Hematopoietic multipotent progenitor cell treated with erythropoietin and hydrocortisone succinate and interleukin-3 and kit ligand, for 17 days (in vitro differentiated cells): ENCODE measurements at regions not wholly inside any gene's neighbourhood (a gene's known extent, or its start where the extent isn't known, plus 50 kb on each side); places are given as distances from the start of the nearest gene placed in this dataset.

Experiments used
- DNase-seq: peaks from one replicate; pipeline ENCODE4 v3.0.0-alpha.2; 2015; ENCODE audit warnings: low spot score

DNA sequence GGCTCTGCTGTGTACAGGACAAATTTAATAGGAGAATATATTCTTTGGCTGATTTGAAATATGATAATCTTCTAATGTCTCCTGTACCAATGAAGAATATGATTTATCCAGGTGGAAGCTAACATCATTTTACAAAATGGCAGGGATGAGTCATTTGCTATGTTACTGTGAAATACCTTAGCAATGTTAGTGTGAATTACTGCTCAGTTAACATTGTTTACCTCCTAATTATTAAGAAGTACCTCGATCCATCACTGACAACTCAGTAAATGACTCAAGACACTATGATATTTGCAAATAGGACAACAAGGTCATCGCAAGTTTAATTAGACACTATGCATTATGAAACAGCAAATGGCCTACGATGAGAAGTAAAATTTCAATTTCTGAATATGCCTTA lies 309.1 kb upstream of the EDNRB start:
- no peak for DNase-seq

DNA sequence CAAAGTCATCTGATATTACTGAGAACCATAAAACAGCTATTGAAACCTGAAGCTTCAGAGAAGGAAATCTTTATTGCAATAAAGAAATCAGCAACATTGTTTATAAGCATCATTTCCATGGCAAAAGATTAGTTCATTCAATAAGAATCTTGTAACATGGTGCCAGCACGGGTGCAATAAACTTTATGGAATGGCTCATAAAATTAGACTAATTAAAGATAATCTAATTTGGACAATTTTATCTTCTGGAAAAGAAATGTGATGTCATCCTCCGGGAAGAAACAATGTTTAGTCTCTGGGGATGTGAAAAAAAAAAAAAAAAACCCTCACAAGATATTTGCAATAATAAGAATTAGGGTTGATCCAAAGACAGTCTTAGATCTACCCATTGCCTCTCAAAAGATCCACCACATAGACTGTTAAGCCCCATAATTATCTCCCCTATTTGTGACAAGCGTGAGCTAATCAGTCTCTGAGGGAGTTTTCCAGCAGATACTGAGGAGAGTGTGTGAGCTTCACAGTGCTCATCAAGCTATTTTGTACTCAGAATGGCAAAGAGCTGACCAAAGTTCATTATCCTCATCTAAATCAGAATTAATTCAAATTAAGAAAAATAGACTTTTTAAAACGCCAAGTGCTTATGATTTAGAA lies 297.0 kb upstream of the EDNRB start:
- no peak for DNase-seq

DNA sequence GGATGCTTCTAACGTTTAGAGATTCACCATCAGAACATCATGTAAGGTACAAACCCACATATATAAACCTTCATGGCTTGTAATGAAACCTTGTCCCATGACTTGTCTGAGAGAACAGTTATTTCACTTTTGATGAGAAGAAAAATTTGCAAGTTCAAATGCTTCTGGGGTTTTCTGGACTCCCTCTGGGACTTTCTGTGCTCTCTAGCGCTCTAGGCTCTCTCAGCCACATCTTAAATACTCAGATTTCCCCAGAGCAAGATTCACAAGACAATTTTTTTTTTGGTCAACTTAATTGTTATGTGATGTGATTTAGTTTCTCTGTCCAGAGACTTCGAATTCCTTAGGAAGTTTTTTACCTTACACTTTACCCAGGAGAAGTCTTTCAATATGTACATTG lies 282.8 kb upstream of the EDNRB start:
- DNase-seq, result no peak

DNA sequence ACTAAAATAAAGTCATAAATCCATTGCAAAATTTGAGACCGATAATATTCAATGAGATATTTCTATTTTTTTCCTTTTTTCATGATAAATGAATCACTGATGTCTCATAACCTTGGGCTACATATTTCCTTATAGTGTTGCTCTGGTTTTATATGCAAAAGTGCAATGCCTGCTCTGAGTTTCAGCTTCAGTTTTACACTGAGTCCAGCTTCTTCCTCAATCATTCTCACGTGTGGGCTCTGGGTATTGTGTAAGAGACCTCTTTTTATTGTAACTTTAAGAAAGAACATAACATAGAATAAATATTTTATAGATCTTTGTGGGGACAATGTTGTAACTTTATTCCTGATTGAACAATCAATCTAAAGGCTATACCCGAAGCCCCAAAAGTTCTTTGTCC lies 280.2 kb upstream of the EDNRB start:
- no peak for DNase-seq

DNA sequence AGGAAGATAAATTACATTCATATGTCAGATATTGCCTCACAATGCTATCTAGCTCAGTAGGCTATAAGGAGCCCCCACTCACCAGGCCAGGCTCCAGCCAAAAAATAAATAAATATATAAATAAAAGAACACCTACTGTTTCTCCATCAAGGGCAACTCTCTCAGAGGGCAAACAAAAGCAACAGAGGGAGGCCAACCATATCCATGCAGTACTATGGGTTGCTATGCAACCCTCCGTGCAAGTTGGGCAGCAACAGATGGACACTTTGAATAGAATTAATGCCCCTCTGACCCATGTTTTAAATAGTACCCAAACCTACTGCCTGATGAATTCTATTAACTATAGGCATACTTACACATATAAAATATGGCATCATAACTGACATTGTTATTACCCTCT lies 279.8 kb upstream of the EDNRB start:
- no peak for DNase-seq

DNA sequence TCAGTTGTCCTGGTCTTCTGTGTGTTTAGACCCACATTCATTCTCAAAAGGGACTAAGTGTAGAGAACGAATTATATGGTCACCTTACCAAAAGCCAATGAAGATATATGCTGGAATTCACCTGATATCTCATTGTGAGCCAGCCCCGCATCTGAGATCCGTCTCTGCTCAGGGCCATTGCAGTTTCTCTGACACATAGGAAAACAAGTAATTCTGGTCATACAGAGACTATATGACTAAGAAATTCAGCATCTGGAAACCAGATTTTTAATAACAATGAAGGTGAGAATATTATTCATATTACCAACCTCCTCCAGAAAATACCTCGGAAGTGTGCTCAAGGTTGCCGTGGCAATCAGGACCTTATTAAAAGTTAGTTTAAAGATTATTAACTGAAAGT lies 278.6 kb upstream of the EDNRB start:
- no peak for DNase-seq

DNA sequence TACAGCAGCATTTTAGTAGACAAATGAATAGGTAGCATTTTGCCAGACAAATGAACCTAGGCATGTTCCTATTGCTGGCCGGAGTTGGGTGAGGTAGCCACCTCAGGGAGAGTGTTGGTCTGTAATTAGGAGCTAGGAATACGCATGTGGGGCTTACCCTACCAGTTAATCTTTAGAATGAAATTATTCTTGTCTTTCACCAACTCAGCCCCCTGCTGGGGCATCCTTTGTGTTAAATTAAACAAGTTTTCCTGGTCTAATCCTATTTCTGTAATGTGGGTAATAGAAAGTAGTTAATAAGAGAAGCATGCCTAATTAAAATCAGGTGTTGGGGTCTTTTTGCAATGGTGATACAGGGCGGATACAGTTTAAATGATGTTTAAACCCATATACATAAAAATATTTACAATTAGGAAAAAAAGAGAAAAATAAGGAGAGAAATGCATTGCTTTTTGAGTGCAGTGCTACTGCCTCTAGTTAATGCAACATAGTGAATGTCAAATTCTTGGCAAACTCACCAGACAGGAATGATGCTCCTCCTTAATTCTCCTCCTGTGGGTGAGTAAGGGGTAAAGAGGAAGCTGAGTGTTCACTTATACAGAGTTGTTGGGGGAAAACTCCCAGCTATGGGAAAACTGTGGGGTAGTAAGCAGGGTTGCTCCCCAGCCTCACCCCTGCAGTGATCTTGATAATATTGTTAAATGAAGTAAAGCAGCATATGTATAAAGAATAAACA lies 276.4 kb upstream of the EDNRB start:
- DNase-seq, result no peak

DNA sequence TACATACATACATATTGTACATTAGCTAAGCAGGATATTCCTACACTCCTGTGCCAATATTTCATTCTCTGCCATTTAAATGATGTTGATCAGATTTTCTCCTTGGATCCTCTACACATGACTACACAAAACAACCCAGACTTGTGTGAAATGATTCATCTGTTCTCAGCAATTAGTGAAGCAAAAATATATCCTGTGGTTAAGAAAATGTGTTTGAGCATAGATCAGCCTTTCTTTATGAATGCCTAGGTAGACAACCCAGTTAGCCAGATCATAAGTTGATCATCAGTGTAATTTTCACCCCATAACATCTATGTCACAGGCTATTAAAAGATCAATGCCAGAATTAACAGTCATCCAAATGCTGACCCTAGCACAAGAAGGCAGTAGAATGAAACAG lies 275.2 kb upstream of the EDNRB start:
- DNase-seq, result no peak

DNA sequence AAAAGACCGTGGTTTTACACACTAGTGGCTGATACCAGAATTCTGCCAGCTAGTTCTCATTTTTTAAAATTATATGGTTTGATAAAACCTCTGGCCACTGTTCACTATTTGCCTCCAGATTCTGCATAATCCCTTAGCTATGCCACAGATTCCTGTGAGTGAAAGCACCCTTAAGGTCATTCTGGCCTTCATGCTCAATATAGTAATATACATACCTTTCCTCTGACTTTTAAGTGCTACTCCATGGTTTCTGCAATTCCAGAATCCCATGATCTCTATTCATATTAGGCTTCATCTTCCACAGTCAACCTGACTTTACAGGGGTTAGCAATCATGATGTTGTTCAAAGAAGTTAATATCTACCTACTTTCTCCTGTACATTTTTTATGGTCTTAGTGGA lies 274.1 kb upstream of the EDNRB start:
- DNase-seq, result no peak

DNA sequence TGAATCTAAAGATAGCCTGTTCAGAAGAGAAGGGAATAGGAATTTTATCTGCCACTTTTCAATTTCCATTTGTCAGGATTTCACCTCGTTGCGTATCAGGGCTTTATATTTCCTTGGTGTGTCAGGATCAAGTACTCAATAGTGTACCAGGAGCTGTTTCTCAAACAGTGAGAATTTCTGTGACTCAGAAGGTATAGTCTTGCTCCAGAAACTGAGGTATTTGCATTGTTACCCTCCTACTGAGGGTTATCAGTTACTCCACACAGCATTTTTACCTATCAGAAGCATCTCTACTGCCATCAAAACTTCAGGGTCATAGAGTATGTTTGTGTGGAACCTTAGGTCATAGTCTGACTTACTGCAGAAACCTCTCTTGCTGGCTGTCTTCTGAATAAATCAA lies 271.7 kb upstream of the EDNRB start:
- DNase-seq, result no peak

DNA sequence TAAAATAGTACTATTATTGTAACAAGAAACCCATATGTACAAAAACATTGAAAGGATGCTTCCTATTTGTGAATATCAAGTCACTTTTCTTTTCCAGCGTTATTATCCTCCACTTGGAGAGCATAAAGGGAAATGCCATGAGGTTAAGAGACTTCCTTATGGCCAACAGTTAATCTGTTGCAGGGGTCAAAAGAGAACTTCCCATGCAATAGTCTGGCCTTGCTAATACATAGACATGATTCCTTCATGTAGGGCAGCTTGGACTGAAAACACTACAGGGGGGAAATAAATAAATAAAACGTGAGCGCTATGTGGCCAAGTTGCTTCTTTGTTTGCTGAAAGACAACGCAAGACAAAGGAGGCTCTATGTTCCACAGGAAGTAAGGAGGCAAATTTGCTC lies 269.1 kb upstream of the EDNRB start:
- no peak for DNase-seq

DNA sequence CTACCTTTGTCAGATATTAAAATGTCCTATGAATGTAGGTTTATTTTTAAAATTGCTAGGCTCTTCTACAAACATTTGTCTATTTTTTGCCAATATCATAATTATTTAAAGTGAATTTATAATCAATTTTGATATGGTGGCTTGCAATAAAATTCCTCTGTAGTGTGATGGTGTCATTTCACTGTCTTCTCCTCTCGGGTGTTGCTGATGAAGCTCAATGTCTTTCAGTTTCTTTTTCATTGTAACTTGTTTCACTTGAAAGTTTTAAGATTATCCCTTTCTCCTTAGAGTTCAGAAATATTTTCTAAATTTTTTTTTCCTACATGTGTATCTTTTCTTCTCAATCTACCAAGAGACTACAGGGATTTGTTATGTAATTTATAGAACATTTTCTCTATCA lies 267.1 kb upstream of the EDNRB start:
- DNase-seq, result no peak

DNA sequence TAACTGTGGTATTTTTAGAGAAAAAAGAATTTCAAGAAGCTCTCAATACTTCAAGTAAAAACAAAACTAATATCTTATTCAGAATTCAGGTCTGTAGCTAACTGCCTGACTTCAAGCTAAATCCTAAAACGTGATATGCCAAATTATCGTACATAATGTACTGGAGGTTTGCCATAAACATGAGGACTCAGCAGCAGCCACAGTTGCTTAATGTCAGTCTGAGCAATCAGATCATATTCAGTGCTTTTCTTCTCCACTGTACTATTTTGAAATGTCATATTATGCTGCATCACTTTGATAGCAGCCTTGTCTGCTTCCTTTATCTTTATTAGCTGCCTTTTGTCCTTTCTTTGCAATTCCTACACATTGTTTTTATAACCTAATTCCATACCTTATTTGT lies 265.1 kb upstream of the EDNRB start:
- DNase-seq, result no peak

DNA sequence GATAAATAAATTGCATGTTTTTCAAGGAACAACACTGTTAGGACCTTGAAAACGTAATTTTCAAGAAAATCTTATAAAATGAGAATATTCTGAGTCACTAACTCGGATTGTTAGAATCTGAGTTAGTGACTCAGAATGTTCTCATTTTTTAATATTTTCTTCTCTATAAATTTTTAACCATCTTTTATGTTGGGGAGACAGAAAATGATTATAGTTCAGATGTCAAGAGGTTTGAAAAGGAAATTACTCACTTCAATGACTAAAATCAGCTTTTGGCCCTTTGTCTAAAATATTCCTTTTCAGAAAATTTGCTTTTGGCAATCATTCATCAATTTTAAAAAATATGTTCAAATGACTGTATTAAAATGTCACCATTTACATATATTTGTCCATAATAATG lies 264.2 kb upstream of the EDNRB start:
- DNase-seq, result no peak

DNA sequence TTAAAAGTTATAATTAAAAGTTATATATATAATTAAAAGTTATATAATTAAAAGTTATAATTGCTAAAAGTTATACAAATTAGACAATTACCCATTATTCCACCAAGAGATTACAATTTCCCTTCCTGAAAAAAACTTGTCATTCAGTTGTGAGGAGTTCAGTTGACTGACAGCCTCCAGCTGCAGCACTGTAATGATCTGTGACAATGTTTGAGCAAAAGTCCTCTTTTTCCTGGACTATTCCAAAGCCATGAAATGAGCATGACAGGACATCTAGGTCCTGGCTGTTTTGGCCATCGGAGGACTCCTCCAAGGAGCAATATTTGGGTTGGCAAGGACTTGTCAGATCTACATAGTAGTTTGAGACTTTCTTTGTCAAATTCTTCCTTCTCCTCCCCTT lies 258.7 kb upstream of the EDNRB start:
- no peak for DNase-seq

DNA sequence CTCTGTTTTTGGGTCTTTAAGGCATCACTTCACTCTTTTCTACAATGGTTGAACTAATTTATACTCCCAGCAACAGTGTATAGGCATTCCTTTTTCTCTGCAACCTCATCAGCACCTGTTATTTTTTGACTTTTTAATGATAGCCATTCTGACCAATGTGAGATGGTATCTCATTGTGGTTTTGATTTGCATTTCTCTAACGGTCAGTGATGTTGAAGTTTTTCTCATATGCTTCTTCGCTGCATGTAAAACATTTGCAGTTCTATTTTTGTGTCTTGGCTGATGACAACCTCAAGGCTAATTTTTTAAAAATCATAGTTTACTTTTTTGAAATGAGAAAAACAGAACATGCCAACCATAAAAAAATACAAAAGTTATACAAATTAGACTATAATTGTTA lies 258.2 kb upstream of the EDNRB start:
- DNase-seq, result no peak

DNA sequence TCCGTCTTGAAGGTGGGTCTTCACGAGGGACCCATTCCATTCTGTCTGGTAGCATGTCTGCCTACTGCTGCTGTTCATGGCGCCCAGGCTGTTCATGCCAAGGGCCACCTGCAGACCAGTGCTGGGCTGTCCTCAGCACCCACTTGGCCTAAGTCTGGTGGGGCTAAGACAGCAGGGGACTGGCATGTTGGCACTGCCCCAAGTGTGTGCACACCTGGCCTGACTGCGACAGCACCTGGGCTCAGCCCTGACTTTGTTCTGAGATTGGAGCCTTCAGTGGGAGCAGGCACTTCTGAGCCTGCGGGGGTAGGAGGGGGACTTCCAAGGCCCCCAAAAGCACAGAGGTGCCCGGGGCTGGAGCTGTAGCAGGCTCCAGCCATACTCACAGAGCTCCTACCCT lies 250.8 kb upstream of the EDNRB start:
- no peak for DNase-seq

DNA sequence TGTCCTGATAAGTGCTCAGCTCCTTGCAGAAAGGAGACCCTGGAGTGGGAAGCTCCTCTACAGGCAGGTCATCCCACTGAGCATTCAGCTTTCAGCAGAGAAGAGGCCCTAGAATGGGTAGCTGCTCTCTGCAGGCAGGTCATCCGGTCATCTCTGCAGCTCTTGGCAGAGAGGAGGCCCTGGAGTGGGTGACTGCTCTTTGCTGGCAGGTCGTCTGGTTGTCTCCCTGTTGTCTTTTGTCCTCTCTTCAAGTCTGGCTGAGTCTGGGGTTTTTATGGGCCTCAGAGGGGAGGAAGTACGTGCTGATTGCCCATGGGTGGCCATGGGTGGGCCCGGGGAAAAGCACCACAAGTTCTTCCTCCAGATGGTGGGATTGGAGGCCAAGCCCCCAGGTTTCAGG lies 250.3 kb upstream of the EDNRB start:
- DNase-seq, result no peak

DNA sequence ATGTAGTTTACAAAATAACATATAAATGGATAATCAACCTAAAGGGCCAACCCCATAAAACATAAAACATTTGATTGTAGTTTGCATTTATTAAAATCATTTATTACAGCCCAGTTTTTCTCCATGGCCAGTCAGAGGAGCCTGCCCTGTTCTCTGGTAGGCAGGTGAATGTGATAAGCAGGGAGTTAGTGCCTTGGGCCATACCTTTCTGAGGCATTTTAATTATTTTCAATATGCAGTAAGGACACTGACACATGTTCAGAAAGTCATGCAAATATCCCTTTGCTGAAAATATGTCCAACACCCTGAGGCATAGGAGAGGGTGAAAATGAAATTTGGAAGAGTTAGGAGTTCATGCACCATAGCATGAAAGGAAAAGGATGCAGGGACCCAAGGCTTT lies 242.6 kb upstream of the EDNRB start:
- DNase-seq, result no peak

DNA sequence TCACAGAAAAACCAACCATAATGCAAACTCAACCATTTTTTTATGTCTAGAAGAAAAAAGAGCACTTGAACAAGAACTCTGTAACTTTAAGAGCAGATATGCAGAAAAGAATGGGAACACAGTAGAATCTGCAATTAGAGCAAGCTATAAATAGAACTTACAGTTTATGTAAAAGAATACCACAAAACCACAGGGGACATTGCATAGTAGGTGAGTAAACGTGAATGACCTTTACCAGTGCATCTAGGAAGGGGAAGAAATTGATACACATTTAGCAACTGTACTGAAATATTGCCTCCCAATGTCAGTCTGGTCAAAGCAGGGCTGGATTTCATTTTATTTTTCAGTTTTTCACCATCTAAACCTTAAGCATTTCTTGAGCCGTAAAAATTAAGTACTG lies 242.2 kb upstream of the EDNRB start:
- DNase-seq, result no peak

DNA sequence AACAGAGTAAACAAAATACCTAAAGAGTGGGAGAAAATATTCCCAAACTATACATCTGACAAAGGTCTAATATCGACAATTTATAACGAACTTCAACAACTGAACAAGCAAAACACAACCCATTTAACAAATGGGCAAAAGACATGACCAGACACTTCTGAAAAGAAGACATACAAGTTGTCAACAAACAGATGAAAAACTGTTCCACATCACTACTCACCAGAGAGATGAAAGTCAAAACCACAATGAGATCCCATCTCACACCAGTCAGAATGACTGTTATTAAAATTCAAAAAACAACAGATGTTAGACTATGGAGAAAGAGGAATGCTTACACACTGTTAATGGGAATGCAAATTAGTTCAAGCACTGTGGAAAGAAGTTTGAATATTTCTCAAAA lies 233.8 kb upstream of the EDNRB start:
- no peak for DNase-seq

DNA sequence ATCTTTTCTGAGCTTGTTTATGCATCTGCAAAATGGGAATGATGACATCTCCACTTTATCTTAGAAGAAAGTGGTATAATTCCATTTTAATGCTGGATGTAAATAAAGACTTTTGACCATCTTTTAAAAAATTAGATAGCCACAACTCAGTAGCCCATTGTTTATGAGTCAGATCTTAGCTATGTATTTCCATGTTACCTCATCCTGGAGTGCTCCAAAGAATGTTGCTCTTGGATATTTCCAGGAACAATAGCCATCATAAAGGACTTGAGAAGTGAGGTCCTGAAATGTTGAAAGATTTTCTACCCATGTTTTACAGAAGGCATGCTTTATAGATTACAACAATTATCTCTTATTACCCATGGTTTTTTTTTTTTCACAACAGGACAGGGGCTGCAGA lies 229.3 kb upstream of the EDNRB start:
- DNase-seq, result no peak

DNA sequence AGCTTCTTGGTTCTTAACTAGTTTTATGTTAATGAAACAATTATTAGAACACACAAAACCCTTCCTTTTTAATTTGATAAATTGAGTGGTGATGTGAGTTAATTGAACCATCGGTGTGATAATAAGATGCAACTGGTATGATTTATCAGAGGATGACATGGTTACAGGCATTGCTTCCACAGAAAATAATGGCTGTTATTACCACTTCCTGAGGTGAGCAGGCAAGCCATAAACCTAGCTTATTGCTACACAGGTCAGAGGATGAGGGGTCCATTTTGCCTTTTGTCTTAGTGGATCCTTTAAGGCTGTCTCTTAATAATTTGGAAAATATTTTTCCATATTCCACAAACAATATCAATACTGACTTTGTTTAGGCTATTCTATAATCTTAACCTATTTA lies 226.6 kb upstream of the EDNRB start:
- no peak for DNase-seq

DNA sequence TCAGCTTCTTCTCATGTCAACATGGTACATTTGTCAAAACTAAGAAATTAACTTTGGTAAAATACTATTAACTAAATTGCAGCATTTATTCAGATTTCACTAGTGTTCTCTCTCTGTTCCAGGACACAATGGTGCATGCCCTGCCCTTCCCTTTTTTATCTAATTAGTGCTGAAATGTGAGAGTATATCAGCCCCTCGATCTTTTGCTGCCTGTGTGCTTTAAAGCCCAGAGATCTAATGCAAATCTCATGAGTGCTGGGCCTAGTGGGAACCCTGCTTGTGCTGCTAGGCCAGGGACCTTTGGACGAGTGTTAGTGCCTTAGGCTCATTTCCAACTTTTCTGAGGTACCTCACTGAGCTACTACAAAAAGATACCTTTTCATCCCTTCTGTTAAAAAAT lies 221.1 kb upstream of the EDNRB start:
- DNase-seq, result no peak
